ENCODE measurements at regions not wholly inside any gene's neighbourhood (a gene's known extent, or its start where the extent isn't known, plus 50 kb on each side); places are given as distances from the start of the nearest gene placed in this dataset.
"Not testable (repeated sequence)": the region's sequence is repeated elsewhere in the genome, so short reads cannot be mapped to it uniquely, and the experiment has no call there.

DNA sequence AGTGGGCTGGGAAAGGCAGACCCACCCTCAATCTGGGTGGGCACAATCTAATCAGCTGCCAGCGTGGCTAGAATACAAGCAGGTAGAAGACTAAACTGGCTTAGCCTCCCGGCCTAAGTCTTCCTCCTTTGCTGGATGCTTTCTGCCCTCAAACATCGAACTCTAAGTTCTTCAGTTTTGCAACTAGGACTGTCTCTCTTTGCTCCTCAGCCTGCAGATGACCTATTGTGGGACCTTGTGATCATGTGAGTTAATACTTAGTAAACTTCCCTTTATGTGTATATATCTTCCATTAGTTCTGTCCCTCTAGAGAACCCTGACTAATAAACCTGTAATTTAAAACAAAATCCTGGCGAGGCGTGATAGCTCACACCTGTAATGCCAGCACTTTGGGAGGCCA, 51.8 kb upstream of the SLC39A8 start:
- H3K27ac Mint-ChIP-seq; H3K27me3 Mint-ChIP-seq; H3K4me3 Mint-ChIP-seq; H3K36me3 Mint-ChIP-seq (ENCODE audit: low read depth); H3K4me1 Mint-ChIP-seq (ENCODE audit: low read depth); H3K9me3 Mint-ChIP-seq: not testable (repeated sequence)

DNA sequence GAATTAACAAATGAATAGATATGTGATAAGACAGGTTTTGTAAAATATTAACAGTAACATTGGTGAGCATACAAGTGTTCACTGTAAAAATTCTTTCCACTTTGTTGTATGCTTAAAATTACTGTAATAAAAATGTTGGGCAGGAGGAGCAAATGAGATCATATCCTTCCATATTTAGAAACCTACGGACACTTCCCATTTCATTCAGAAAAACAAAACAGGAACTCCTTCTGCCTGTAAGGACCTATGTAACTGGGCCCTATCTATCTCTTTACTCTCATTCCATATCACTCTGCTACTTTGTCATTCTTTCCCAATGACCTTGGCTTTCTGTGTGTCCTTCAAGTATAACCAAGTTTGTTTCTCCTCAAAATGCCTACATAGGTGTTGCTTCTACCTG, 53.7 kb upstream of the SLC39A8 start:
- no peak overlapping the region for H3K27ac Mint-ChIP-seq
- no peaks in the 10 kb centered on the region for H3K36me3 Mint-ChIP-seq (ENCODE audit: low read depth)
- no peak overlapping the region for H3K4me3 Mint-ChIP-seq
- H3K9me3 Mint-ChIP-seq, result peaks cover 4% of the 10 kb centered on the region
- H3K4me1 Mint-ChIP-seq (ENCODE audit: low read depth), result no peaks in the 10 kb centered on the region
- H3K27me3 Mint-ChIP-seq, result no peaks in the 10 kb centered on the region

DNA sequence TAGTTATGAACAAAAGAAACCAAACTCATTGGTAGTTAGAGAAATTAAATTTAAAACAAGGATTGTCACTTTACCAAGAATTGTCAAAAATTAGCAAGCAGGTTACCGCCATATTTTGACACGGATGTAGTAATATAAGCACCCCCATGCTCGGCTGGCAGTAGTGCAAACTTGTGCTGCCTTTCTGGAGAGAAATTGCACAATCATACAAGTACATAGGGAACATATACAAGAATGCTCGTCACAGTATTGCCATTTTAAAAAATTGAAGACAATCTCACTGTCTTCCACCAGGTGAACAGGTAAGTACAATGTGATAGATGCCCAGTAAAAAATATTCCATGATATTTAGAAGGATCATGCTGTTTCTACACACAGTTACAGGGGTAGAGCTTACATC, 55.6 kb upstream of the SLC39A8 start:
- Mint-ChIP-seq H3K9me3 (no peaks in the 10 kb centered on the region), H3K4me3 (no peak overlapping the region), H3K4me1 (ENCODE audit: low read depth) (no peaks in the 10 kb centered on the region), H3K27ac (no peak overlapping the region), H3K36me3 (ENCODE audit: low read depth) (no peaks in the 10 kb centered on the region), H3K27me3 (no peaks in the 10 kb centered on the region)

DNA sequence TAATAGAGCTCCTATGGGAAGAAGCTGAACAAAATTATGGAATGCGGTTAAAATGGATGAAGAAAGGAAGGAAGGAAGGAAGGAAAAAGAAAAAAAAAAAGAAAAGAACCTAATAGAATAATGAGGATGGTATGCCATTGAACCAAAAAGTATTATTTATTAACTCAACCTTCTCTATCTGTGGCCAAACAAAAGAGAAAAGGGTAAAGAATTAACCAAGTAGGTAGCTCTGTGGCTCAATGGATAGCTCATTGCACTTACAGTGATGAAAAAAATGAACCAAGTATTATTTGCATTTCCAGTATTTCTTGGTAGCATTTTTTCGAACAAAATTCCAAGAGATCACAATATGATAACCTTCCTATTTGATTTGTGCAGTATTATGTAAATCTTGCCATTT, 56.9 kb upstream of the SLC39A8 start:
- no peaks in the 10 kb centered on the region for H3K9me3 Mint-ChIP-seq
- no peaks in the 10 kb centered on the region for H3K27me3 Mint-ChIP-seq
- H3K4me3 Mint-ChIP-seq, result no peak overlapping the region
- H3K36me3 Mint-ChIP-seq (ENCODE audit: low read depth), result no peaks in the 10 kb centered on the region
- H3K4me1 Mint-ChIP-seq (ENCODE audit: low read depth), result no peaks in the 10 kb centered on the region
- H3K27ac Mint-ChIP-seq, result no peak overlapping the region

DNA sequence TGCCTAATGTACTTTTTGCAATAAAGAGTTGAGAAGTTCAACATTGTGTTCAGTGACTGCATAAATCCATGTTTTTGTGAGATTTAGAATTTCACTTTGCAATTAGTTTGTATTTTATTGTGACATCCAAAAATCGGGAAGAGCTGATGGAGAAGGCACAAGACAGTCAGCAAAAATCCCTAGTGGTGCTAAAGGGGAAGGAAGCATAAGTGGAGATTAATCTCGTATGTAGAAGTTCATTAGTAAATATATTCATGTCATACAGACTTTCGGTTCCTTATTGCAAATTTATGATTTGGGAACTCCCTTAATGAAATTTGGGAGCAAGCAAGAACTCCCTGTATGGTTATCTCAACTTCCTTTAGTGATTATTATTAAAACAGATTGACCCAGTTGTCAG, 57.8 kb upstream of the SLC39A8 start:
- no peak overlapping the region for H3K27ac Mint-ChIP-seq
- no peaks in the 10 kb centered on the region for H3K27me3 Mint-ChIP-seq
- H3K36me3 Mint-ChIP-seq (ENCODE audit: low read depth), result no peaks in the 10 kb centered on the region
- no peaks in the 10 kb centered on the region for H3K4me1 Mint-ChIP-seq (ENCODE audit: low read depth)
- H3K4me3 Mint-ChIP-seq, result no peak overlapping the region
- no peaks in the 10 kb centered on the region for H3K9me3 Mint-ChIP-seq

DNA sequence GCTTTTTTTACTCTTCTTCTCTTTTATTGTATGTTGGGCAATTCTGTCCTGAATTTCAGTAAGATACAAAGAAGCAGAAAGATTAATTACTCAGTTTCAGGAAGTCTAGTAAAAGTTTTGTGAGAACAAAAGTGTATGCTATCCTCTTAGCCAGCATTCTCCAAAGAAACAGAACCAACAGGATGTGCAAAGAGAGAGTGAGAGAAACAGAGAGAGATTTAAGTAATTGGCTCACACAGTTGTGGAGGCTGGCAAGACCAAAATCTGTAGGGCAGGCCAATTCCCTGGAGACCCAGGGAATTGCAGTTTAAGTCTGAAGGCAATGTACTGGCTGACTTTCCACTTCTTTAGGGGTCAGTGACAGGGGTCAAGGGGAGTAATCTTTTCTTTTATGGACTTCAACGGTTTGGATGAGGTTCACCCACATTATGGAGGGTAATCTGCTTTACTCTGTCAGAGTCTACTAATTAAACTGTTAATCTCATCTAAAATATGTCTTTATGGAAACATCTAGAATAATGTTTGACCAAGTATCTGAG, 59.2 kb upstream of the SLC39A8 start:
- Mint-ChIP-seq H3K27me3 (no peaks in the 10 kb centered on the region), H3K4me3 (no peak overlapping the region), H3K36me3 (ENCODE audit: low read depth) (no peaks in the 10 kb centered on the region), H3K4me1 (ENCODE audit: low read depth) (no peaks in the 10 kb centered on the region), H3K27ac (no peak overlapping the region), H3K9me3 (no peaks in the 10 kb centered on the region)

DNA sequence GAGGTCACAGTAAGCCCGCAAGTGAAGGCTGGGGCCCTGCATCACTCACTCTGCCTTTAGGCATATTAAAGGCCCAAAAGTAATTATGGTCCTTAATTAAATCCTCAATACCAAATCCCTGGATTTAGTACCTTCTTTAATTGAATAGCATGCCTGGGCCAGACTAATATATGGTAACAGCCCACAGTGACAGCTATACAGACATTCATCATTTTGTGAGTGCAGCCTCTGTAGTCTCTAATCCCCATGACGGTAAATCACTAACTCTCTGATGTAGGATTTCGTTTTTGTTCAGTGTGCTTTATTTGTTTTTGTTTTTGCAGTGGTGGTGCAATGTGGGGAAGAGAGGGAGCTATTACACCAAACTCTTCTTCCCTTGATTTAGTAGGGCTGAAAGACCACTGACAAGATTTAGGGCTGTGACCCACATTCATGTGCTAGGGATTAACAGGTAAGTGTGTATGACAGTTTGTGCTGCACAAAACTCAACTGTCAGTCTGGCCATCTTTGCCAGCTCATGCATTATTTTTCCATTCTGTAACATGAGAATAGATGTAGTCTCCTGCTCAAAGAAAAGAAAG, 60.6 kb upstream of the SLC39A8 start:
- no peaks in the 10 kb centered on the region for H3K36me3 Mint-ChIP-seq (ENCODE audit: low read depth)
- H3K9me3 Mint-ChIP-seq, result no peaks in the 10 kb centered on the region
- H3K4me3 Mint-ChIP-seq, result no peak overlapping the region

DNA sequence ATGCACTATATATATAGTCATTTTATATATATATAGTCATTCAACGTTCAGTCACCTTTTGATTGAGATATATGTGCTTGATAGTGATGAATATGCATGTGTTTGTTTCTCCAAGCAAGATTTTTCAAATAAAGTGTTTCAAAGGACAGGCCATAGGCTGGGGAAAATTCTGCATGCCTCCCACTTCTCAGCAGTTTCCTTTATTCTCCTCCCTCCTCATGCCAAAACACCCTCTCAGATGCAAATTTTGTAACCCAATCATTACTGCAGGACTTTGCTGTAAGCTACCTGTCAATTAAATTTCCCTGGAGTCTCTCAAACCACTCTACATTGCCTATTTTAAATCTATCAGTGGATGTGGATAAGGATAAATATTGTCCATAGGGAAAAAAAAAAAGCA, 65.6 kb upstream of the SLC39A8 start:
- H3K4me1 Mint-ChIP-seq (ENCODE audit: low read depth); H3K27me3 Mint-ChIP-seq; H3K9me3 Mint-ChIP-seq; H3K36me3 Mint-ChIP-seq (ENCODE audit: low read depth); H3K4me3 Mint-ChIP-seq; H3K27ac Mint-ChIP-seq: not testable (repeated sequence)

More for the DNA sequence above, 60.6 kb upstream of the SLC39A8 start:
- Mint-ChIP-seq H3K4me1 (ENCODE audit: low read depth) (no peaks in the 10 kb centered on the region), H3K27me3 (no peaks in the 10 kb centered on the region), H3K27ac (no peak overlapping the region)

DNA sequence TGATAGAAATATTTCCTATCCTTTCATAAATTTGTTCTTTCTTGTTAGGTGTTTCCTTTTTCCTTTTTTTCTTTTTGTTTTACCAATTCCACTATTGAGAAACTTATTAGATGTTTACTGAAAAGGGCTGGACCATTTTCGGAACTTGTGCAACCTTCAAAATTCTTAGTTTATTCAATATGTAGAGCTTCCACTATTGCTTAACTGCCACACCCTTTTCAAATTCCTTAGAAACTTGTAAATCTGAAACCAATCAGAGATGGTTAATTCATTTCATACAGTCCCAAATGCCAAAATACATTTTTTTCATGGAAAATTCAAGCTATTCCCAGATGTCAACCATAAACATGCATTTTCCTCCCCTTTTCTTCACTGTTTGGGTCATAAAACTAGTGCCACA, 66.1 kb upstream of the SLC39A8 start:
- no peaks in the 10 kb centered on the region for H3K36me3 Mint-ChIP-seq (ENCODE audit: low read depth)
- no peak overlapping the region for H3K27ac Mint-ChIP-seq
- no peaks in the 10 kb centered on the region for H3K4me1 Mint-ChIP-seq (ENCODE audit: low read depth)
- no peaks in the 10 kb centered on the region for H3K27me3 Mint-ChIP-seq
- no peaks in the 10 kb centered on the region for H3K9me3 Mint-ChIP-seq
- H3K4me3 Mint-ChIP-seq, result no peak overlapping the region

DNA sequence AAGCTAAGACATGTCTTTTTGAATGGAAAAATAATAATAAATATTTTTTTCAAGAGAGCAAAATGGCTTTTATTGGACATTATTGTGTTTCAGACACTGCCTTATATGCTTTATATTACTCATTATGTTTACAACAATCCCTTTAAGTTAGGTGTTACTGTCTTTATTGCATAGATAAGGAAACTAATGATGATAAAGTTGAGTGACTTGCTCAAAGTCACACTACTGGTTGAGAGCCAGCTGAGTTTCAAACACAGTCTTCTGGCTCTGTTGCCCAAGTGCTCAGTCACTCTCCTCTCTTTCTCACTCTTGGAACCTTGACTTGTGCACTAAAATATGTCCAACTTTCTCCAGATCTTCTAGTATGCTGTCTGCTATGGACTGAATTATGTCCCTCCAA, 71.5 kb upstream of the SLC39A8 start:
- Mint-ChIP-seq H3K9me3 (no peaks in the 10 kb centered on the region), H3K36me3 (ENCODE audit: low read depth) (no peaks in the 10 kb centered on the region), H3K4me3 (no peak overlapping the region), H3K4me1 (ENCODE audit: low read depth) (no peaks in the 10 kb centered on the region), H3K27me3 (no peaks in the 10 kb centered on the region), H3K27ac (no peak overlapping the region)

DNA sequence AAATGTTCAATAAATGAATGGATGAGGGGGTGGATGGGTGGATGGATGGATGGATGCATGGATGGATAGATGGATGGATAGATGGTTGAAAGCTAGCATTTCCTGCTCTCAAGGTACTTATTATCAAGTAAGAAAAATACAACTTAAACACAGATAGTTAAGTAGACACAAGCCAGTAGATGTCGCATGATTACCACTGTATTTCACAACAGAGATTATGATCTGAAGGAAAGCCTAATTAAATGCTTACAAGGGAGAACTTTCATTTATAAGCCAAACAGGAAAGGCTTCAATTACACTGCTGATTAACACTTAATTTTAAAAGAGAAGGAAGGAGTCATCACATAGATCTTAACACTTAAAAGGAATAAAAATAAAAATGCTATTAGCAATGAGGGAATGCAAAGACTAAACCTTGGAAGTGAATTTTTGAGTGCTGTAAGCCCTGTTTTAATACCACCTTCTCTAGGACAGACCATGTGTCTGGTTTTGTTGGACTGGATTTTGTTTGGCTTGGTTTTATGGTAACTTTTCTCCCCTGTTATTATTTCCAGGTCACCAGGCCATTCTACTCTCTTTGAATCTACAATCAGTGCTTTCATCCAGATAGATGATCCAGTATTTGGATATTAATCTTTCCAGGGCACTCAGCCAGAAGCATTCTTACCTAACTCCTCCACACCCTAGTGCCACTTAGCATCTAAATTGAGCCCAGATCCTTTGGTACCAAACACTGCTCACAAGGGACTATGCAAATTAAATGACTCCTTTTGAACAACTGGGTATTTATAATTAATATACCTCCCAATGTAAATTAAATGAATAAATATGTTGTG, 75.5 kb upstream of the SLC39A8 start:
- Mint-ChIP-seq H3K9me3 (no peaks in the 10 kb centered on the region), H3K27me3 (no peaks in the 10 kb centered on the region), H3K27ac (no peak overlapping the region), H3K36me3 (ENCODE audit: low read depth) (no peaks in the 10 kb centered on the region), H3K4me1 (ENCODE audit: low read depth) (no peaks in the 10 kb centered on the region), H3K4me3 (no peak overlapping the region)

DNA sequence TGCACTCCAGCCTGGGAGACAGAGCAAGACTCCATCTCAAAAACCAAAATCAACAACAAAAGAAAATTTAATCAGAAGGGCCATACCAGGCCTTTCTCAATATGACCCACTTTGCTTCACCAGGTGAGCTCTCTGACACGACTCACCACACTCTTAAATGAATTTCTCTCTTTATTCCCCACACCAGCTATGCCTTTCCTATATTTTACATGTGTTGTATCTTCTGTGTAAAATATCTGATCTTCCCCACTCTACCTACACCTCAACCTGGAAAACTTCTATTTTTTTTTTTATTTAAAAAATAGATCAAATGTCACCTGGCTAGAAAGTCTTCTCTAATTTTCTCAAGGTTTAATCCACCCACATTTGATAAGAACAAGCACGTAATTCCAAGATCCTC, 77.6 kb upstream of the SLC39A8 start:
- Mint-ChIP-seq H3K36me3 (ENCODE audit: low read depth) (no peaks in the 10 kb centered on the region), H3K9me3 (no peaks in the 10 kb centered on the region), H3K4me3 (no peak overlapping the region), H3K4me1 (ENCODE audit: low read depth) (no peaks in the 10 kb centered on the region), H3K27ac (no peak overlapping the region), H3K27me3 (no peaks in the 10 kb centered on the region)

DNA sequence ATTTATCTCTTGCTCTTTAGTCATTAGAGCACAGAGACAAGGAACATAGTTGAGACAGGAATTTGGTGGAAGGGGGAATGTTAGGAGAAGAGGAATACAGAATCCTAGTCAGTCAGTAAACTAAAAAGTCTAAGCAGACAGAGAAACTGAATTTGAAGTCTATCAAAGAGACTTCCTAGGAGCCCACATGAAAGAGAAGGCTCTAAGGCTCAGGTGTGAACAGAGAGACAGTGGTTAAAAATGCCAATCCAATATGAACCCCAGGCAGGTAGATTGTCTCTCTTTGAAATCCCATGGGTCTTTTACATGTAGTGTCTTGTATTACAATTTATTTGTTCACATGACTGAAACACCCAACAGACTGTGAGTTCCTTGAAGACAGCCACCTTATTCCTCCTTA, 77.8 kb upstream of the NFKB1 start:
- H3K27ac Mint-ChIP-seq, result no peak overlapping the region
- H3K4me3 Mint-ChIP-seq, result no peak overlapping the region
- no peaks in the 10 kb centered on the region for H3K36me3 Mint-ChIP-seq (ENCODE audit: low read depth)
- H3K9me3 Mint-ChIP-seq, result no peaks in the 10 kb centered on the region
- no peaks in the 10 kb centered on the region for H3K4me1 Mint-ChIP-seq (ENCODE audit: low read depth)
- H3K27me3 Mint-ChIP-seq, result no peaks in the 10 kb centered on the region

DNA sequence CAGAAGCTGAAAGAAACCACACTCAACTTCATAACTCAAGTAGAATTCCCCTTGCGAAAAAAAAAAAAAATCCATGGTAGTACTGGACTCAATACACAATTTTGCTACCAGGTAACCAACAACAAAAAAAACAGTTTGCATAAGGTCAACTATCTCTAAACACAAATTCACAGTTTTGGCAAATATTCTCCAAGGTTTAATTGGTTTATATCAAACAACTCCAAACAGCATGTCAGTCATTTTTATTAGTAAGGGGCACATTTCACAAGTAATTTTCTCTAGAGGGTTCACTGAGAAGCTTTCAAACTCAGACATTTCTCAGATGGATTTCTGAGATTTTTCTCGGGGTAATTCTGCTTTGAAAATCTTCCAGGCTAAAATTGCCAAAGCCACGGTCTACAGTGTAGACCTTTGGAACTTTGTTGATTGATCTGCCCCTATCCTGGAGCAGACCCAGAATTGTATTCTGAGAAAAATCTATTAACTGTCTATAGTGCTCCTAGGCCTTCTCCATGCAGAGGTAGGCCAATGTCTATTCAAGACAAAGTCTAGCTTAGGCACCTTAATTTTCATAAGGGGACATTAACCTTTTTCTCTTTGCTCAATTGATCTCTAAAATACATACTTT, 73.7 kb upstream of the NFKB1 start:
- Mint-ChIP-seq H3K27ac (no peak overlapping the region), H3K9me3 (no peaks in the 10 kb centered on the region), H3K4me1 (ENCODE audit: low read depth) (peaks cover 10% of the 10 kb centered on the region), H3K4me3 (no peak overlapping the region), H3K27me3 (no peaks in the 10 kb centered on the region), H3K36me3 (ENCODE audit: low read depth) (no peaks in the 10 kb centered on the region)

DNA sequence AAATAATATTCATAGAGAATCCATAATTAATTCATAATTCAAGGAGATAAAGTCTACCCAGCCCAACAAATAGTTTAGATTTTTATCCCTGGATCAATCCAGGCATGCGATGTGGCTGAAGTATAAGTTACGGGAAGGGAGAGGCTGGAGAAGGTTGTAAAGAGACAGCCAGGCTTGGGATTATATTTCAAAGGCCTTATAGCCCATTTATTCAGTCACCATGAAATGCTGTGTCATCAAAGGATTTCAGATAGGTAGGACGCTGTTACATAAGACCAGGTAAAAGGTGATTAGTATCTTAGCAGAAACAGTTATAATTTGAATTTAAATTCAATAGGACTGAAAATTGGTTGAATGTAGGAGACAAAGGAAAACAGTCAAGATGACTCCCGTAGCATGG, 73.0 kb upstream of the NFKB1 start:
- Mint-ChIP-seq H3K9me3 (no peaks in the 10 kb centered on the region), H3K36me3 (ENCODE audit: low read depth) (no peaks in the 10 kb centered on the region), H3K4me1 (ENCODE audit: low read depth) (peaks cover 10% of the 10 kb centered on the region), H3K27me3 (no peaks in the 10 kb centered on the region), H3K27ac (no peak overlapping the region), H3K4me3 (no peak overlapping the region)
